HG03460 (cell line): ENCODE measurements at regions not wholly inside any gene's neighbourhood (a gene's known extent, or its start where the extent isn't known, plus 50 kb on each side); places are given as distances from the start of the nearest gene placed in this dataset.
"Not testable (repeated sequence)": the region's sequence is repeated elsewhere in the genome, so short reads cannot be mapped to it uniquely, and the experiment has no call there.

Source experiments
- ATAC-seq: cut with Tn5 transposase; IDR thresholded peaks from one replicate; pipeline ENCODE4 v1.9.1; 2021; ENCODE audit not compliant: unreplicated experiment

GRCh38 chr2:138066139-138066806 lies 102.0 kb downstream of the HNMT start:
- no peak for ATAC-seq

- ATAC-seq = no peak
Observed at GRCh38 chr2:138066841-138067240, 102.6 kb downstream of the HNMT start.

GRCh38 chr2:138068669-138069068 lies 104.4 kb downstream of the HNMT start:
- not testable (repeated sequence) for ATAC-seq

- ATAC-seq = not testable (repeated sequence)
Observed at GRCh38 chr2:138071042-138071719, 106.9 kb downstream of the HNMT start.

GRCh38 chr2:138071720-138072719 lies 107.7 kb downstream of the HNMT start:
- ATAC-seq = no peak

GRCh38 chr2:138078153-138078552 lies 113.9 kb downstream of the HNMT start:
- no peak for ATAC-seq

- no peak for ATAC-seq
Observed at GRCh38 chr2:138079976-138080375, 115.7 kb downstream of the HNMT start.

- no peak for ATAC-seq
Observed at GRCh38 chr2:138081225-138082073, 117.2 kb downstream of the HNMT start.

GRCh38 chr2:138084206-138084605 lies 119.9 kb downstream of the HNMT start:
- no peak for ATAC-seq

GRCh38 chr2:138085441-138085840 lies 121.2 kb downstream of the HNMT start:
- not testable (repeated sequence) for ATAC-seq

- no peak for ATAC-seq
Observed at GRCh38 chr2:138086576-138086975, 122.3 kb downstream of the HNMT start.

GRCh38 chr2:138087751-138088593 lies 123.7 kb downstream of the HNMT start:
- no peak for ATAC-seq

- ATAC-seq = no peak
Observed at GRCh38 chr2:138090330-138090729, 126.1 kb downstream of the HNMT start.

GRCh38 chr2:138093455-138093854 lies 129.2 kb downstream of the HNMT start:
- no peak for ATAC-seq

GRCh38 chr2:138094031-138094430 lies 129.8 kb downstream of the HNMT start:
- ATAC-seq = no peak

- ATAC-seq = no peak
Observed at GRCh38 chr2:138095336-138095735, 131.1 kb downstream of the HNMT start.

GRCh38 chr2:138099288-138099687 lies 135.0 kb downstream of the HNMT start:
- ATAC-seq = not testable (repeated sequence)

- ATAC-seq = no peak
Observed at GRCh38 chr2:138101718-138102117, 137.4 kb downstream of the HNMT start.

- ATAC-seq = no peak
Observed at GRCh38 chr2:138102664-138103063, 138.4 kb downstream of the HNMT start.

- ATAC-seq = no peak
Observed at GRCh38 chr2:138103156-138103555, 138.9 kb downstream of the HNMT start.
